PC-9 (cell line): ENCODE measurements at regions not wholly inside any gene's neighbourhood (a gene's known extent, or its start where the extent isn't known, plus 50 kb on each side); places are given as distances from the start of the nearest gene placed in this dataset.

Source experiments
- BruUV-seq: library from RNA; stranded (reverse); fragments of 400-500 nt; replicated peaks from 2 replicates; lab custom pipeline; 2021; lab: Mats Ljungman, UMichigan
- CTCF ChIA-PET: fragments of 300-600 bp; sonication (Branson Sonifier 250); formaldehyde crosslinking; loops from one replicate; lab custom pipeline; 2022; ENCODE audit warnings: antibody characterized with exemption; lab: Charles Lee
- POLR2A ChIA-PET: fragments of 300-600 bp; sonication (Branson Sonifier 250); formaldehyde crosslinking; loops from one replicate; lab custom pipeline; 2022; ENCODE audit warnings: antibody characterized with exemption; ENCODE audit not compliant: unreplicated experiment; lab: Charles Lee
- DNase-seq, 2 experiments: peaks; one replicate each; pipeline versions ENCODE4 v3.0.0 to v3.0.0-alpha.2; 2015 to 2022; ENCODE audit warnings: mixed read lengths in 1 of 2
- H2AFZ ChIP-seq: fragments of 200-600 bp; sonication (generic); 2 replicates; pipeline ENCODE4 v1.8.1; 2017; ENCODE audit warnings: antibody characterized with exemption
- H3F3A ChIP-seq: fragments of 200-600 bp; sonication (generic); 2 replicates; pipeline ENCODE4 v1.8.1; 2017; ENCODE audit warnings: antibody characterized with exemption, mild to moderate bottlenecking, low read depth; ENCODE audit not compliant: insufficient read depth
- H3K27ac ChIP-seq: fragments of 200-600 bp; sonication (generic); 2 replicates; pipeline ENCODE4 v1.6.1; 2016; ENCODE audit warnings: mixed run types
- H3K27me3 ChIP-seq: fragments of 200-600 bp; sonication (generic); 2 replicates; pipeline ENCODE4 v1.6.1; 2016; ENCODE audit warnings: low read depth, mixed run types; ENCODE audit not compliant: insufficient read depth
- H3K36me3 ChIP-seq: fragments of 200-600 bp; sonication (generic); 2 replicates; pipeline ENCODE4 v1.6.1; 2016; ENCODE audit warnings: low read depth, mixed run types
- H3K4me1 ChIP-seq: fragments of 200-600 bp; sonication (generic); replicated peaks from 2 replicates; pipeline ENCODE4 v1.6.1; 2016; ENCODE audit warnings: mixed run types; ENCODE audit not compliant: insufficient read depth
- H3K4me2 ChIP-seq: fragments of 200-600 bp; sonication (generic); 2 replicates; pipeline ENCODE4 v1.6.1; 2017; ENCODE audit warnings: mixed run types
- H3K4me3 ChIP-seq: fragments of 200-600 bp; sonication (generic); 2 replicates; pipeline ENCODE4 v1.6.1; 2016; ENCODE audit warnings: mixed run types
- H3K79me2 ChIP-seq: fragments of 200-600 bp; sonication (generic); 2 replicates; pipeline ENCODE4 v1.6.1; 2017; ENCODE audit warnings: low read depth, mixed run types
- H3K9me2 ChIP-seq: fragments of 200-600 bp; sonication (generic); 2 replicates; pipeline ENCODE4 v1.8.1; 2017; ENCODE audit warnings: mild to moderate bottlenecking; ENCODE audit not compliant: insufficient read depth
- H3K9me3 ChIP-seq: fragments of 200-600 bp; sonication (generic); 2 replicates; pipeline ENCODE4 v1.8.1; 2016; ENCODE audit warnings: low read depth; ENCODE audit not compliant: insufficient read depth
- H4K20me1 ChIP-seq: fragments of 200-600 bp; sonication (generic); 2 replicates; pipeline ENCODE4 v1.8.1; 2017; ENCODE audit not compliant: insufficient read depth
- EZH2 ChIP-seq: fragments of 200-600 bp; sonication (generic); IDR thresholded peaks from 2 replicates; pipeline ENCODE4 v1.8.0; 2017; ENCODE audit warnings: antibody characterized with exemption, low read depth
- intact Hi-C: fragments of 100-400 bp; cut with micrococcal nuclease; formaldehyde crosslinking; loops from one replicate; pipeline ENCODE4 v1.10.0; 2022; ENCODE audit not compliant: unreplicated experiment
- TF ChIP-seq, protein P1 (sequence below): fragments of 200-600 bp; sonication (generic); conservative IDR thresholded peaks from 2 replicates; pipeline ENCODE4 v1.6.1; 2017; ENCODE audit warnings: mixed run types, antibody characterized with exemption, mild to moderate bottlenecking, moderate library complexity

DNA sequence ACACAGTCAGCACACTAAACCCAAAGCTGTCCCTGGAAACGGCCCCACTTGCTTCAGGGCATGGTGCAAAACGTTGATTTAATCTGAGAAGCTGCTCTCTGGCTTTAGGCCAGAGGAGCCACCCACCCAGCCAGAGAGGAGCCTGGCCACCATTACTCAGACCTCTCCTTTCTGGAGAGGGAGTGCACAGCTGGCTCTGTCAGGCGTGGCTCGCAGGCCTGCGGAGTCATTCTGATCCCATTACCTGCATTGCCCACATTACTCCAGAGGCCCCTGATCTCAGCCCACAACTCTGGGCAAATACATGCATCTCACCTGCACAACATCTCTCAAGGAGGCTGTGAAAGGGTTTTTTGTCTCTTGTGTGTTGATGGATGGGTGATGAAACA is 370.0 kb upstream of the IGFBP3 start:
- H2AFZ ChIP-seq, result peak overlapping the region; percentile 44
- H3K36me3 ChIP-seq, result no peaks in the 10 kb centered on the region
- H3F3A ChIP-seq, result peaks cover 15% of the 10 kb centered on the region; the same call in 1 of the 2 replicates
- H3K9me3 ChIP-seq, result no peaks in the 10 kb centered on the region; the same call in 1 of the 2 replicates
- TF ChIP-seq EZH2, result no peak
- TF ChIP-seq, protein P1, sequence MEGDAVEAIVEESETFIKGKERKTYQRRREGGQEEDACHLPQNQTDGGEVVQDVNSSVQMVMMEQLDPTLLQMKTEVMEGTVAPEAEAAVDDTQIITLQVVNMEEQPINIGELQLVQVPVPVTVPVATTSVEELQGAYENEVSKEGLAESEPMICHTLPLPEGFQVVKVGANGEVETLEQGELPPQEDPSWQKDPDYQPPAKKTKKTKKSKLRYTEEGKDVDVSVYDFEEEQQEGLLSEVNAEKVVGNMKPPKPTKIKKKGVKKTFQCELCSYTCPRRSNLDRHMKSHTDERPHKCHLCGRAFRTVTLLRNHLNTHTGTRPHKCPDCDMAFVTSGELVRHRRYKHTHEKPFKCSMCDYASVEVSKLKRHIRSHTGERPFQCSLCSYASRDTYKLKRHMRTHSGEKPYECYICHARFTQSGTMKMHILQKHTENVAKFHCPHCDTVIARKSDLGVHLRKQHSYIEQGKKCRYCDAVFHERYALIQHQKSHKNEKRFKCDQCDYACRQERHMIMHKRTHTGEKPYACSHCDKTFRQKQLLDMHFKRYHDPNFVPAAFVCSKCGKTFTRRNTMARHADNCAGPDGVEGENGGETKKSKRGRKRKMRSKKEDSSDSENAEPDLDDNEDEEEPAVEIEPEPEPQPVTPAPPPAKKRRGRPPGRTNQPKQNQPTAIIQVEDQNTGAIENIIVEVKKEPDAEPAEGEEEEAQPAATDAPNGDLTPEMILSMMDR, result no peak
- H3K27ac ChIP-seq, result peak overlapping the region; percentile 77
- H3K27me3 ChIP-seq, result no peaks in the 10 kb centered on the region
- no peaks in the 10 kb centered on the region for H3K9me2 ChIP-seq
- peak; percentile 72 to 83 for DNase-seq
- H3K4me1 ChIP-seq, result peaks cover 30% of the 10 kb centered on the region
- ChIA-PET POLR2A (interaction anchor here (0.5 to 0.7 kb wide), 4 partner anchors 10 to 369 kb away, joined by 3 to 10 read pairs (median 6); no protein-coding TSS in a partner anchor), CTCF (no interaction called here)
- H3K4me3 ChIP-seq, result no peak overlapping the region
- BruUV-seq, result TSS peak; percentile 79
- H3K4me2 ChIP-seq, result peak overlapping the region; percentile 46
- no peaks in the 10 kb centered on the region for H4K20me1 ChIP-seq
- H3K79me2 ChIP-seq, result no peaks in the 10 kb centered on the region
- intact Hi-C loops, result loop anchor here (1.0 to 2.0 kb wide), 7 partner anchors 38 to 368 kb away; no protein-coding TSS in a partner anchor

DNA sequence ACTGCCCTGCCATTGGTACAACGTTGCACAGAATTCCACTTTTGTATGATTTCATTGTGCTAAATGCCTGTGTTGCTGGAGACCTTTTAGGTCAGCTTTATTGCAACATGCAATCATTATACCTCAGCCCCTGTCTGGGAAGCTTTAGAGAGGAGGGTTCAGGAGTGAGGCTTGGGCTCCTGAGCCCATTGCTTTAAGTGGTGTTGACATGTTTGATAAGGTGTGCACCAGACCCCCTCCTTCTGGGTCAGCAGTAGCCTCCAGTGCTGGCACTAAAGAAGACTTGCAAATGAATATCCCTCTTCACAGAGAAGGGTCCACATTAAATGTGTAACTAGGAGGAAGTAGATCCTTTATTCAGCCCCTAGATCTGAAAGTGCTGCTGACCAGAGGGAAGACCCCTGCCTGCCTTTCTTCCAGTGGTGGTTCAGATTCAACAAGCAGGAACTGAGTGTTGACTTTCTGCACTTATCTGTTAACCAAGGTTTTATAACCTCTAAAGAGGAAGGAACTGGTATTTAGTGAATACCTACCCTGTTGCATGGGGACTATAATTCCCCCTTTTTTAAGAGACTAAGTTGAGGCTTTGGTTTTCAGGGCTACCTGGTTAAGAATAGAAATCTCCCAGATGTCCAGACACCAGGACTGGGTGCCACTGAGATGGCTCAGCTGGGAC is 369.4 kb upstream of the IGFBP3 start:
- no peak for DNase-seq
- no peak overlapping the region for H3K4me3 ChIP-seq
- ChIA-PET POLR2A (interaction anchor here (0.5 to 0.7 kb wide), 3 partner anchors 9 to 368 kb away, joined by 3 to 9 read pairs (median 4); no protein-coding TSS in a partner anchor), CTCF (no interaction called here)
- H2AFZ ChIP-seq, result peak overlapping the region; percentile 44
- no peaks in the 10 kb centered on the region for H4K20me1 ChIP-seq
- intact Hi-C loops, result loop anchor here (1.0 to 2.0 kb wide), 7 partner anchors 38 to 368 kb away; no protein-coding TSS in a partner anchor
- TF ChIP-seq, protein P1, result no peak
- TF ChIP-seq EZH2, result no peak
- no peaks in the 10 kb centered on the region for H3K79me2 ChIP-seq
- H3K27ac ChIP-seq, result peak overlapping the region; percentile 77
- no TSS peak for BruUV-seq
- H3K9me2 ChIP-seq, result no peaks in the 10 kb centered on the region
- H3K27me3 ChIP-seq, result no peaks in the 10 kb centered on the region
- H3K4me1 ChIP-seq, result peaks cover 30% of the 10 kb centered on the region
- H3K4me2 ChIP-seq, result peak overlapping the region; percentile 46
- peaks cover 15% of the 10 kb centered on the region; the same call in 1 of the 2 replicates for H3F3A ChIP-seq
- H3K36me3 ChIP-seq, result no peaks in the 10 kb centered on the region
- no peaks in the 10 kb centered on the region for H3K9me3 ChIP-seq

DNA sequence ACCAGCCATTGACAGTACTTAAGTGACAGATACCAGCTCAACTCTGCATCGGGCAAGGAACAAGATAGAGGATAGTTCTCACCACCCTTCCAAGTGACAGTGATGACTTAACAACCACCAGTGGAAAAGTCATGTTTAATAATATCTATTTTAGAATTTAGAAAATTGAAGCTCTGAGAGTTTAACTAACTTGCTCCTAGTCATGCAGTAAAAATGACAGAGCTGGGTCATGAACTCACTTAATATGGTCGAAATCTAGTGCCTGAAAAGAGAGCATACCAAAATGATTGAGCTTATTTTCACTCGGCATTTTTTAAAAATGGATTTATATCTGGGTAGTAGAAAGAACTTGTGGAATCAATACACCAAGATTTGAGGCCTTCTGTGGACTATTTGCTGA is 367.8 kb upstream of the IGFBP3 start:
- Histone ChIP-seq H3K9me2 (no peaks in the 10 kb centered on the region), H3F3A (peaks cover 15% of the 10 kb centered on the region; the same call in 1 of the 2 replicates), H3K4me3 (no peak overlapping the region), H3K9me3 (no peaks in the 10 kb centered on the region), H3K4me1 (peaks cover 30% of the 10 kb centered on the region), H3K27ac (no peak overlapping the region), H2AFZ (no peak overlapping the region), H4K20me1 (no peaks in the 10 kb centered on the region), H3K79me2 (no peaks in the 10 kb centered on the region), H3K36me3 (no peaks in the 10 kb centered on the region), H3K27me3 (no peaks in the 10 kb centered on the region), H3K4me2 (no peak overlapping the region)
- ChIA-PET POLR2A (interaction anchor here (0.6 to 0.7 kb wide), 2 partner anchors 27 to 310 kb away, joined by 3 to 4 read pairs; no protein-coding TSS in a partner anchor), CTCF (no interaction called here)
- TF ChIP-seq, protein P1, result no peak
- BruUV-seq, result no TSS peak
- intact Hi-C loops, result loop anchor here (10.0 kb wide), 1 partner anchor 256 kb away; no protein-coding TSS in a partner anchor
- DNase-seq, result no peak
